Neural cell (in vitro differentiated cells): ENCODE measurements at regions not wholly inside any gene's neighbourhood (a gene's known extent, or its start where the extent isn't known, plus 50 kb on each side); places are given as distances from the start of the nearest gene placed in this dataset.

Source experiments
- H2AFZ ChIP-seq: fragments of 200-600, 300-800 bp; sonication (generic), shearing (Covaris generic); 2 replicates; pipeline ENCODE4 v1.6.0; 2014; ENCODE audit warnings: low read depth, mild to moderate bottlenecking, antibody characterized with exemption, low read length, moderate library complexity
- H3F3A ChIP-seq: fragments of 200-600 bp; shearing (Covaris generic); 2 replicates; pipeline ENCODE4 v1.6.1; 2016; ENCODE audit warnings: mild to moderate bottlenecking, moderate library complexity, mixed read lengths, antibody characterized with exemption, low read length; ENCODE audit not compliant: insufficient read depth, poor library complexity, severe bottlenecking
- H3K27ac ChIP-seq: fragments of 200-600, 300-800 bp; sonication (generic), shearing (Covaris generic); 2 replicates; pipeline ENCODE4 v1.5.1; 2014; ENCODE audit warnings: mild to moderate bottlenecking, low read length, moderate library complexity
- H3K27me3 ChIP-seq: fragments of 300-800, 200-600 bp; sonication (generic), shearing (Covaris generic); 2 replicates; pipeline ENCODE4 v1.6.0; 2014; ENCODE audit warnings: mild to moderate bottlenecking, low read depth, low read length, moderate library complexity; ENCODE audit not compliant: insufficient read depth
- H3K36me3 ChIP-seq: fragments of 300-800, 200-600 bp; sonication (generic), shearing (Covaris generic); 2 replicates; pipeline ENCODE4 v1.5.1; 2014; ENCODE audit warnings: mild to moderate bottlenecking, antibody characterized with exemption, low read length, moderate library complexity; ENCODE audit not compliant: insufficient read depth
- H3K4me2 ChIP-seq: fragments of 300-800, 200-600 bp; sonication (generic), shearing (Covaris generic); 2 replicates; pipeline ENCODE4 v1.6.0; 2014; ENCODE audit warnings: mild to moderate bottlenecking, low read length
- H3K4me3 ChIP-seq: fragments of 300-800, 200-600 bp; sonication (generic), shearing (Covaris generic); 2 replicates; pipeline ENCODE4 v1.5.1; 2014; ENCODE audit warnings: mild to moderate bottlenecking, low read length, moderate library complexity
- H3K79me2 ChIP-seq: fragments of 200-600 bp; shearing (Covaris generic); replicated peaks from 2 replicates; pipeline ENCODE4 v1.6.0; 2014; ENCODE audit warnings: mild to moderate bottlenecking, low read length, moderate library complexity; ENCODE audit not compliant: insufficient read depth
- H3K9ac ChIP-seq: fragments of 300-800, 200-600 bp; sonication (generic), shearing (Covaris generic); 2 replicates; pipeline ENCODE4 v1.6.1; 2016; ENCODE audit warnings: mild to moderate bottlenecking, low read length, mixed read lengths
- H3K9me2 ChIP-seq: fragments of 200-600 bp; shearing (Covaris generic); 2 replicates; pipeline ENCODE4 v1.6.1; 2016; ENCODE audit warnings: mild to moderate bottlenecking, low read length, mixed read lengths; ENCODE audit not compliant: insufficient read depth
- H3K9me3 ChIP-seq: fragments of 200-600, 300-800 bp; sonication (generic), shearing (Covaris generic); 2 replicates; pipeline ENCODE4 v1.6.1; 2016; ENCODE audit warnings: mild to moderate bottlenecking, mixed run types, low read length, moderate library complexity, mixed read lengths
- H4K20me1 ChIP-seq: fragments of 200-600 bp; shearing (Covaris generic); 2 replicates; pipeline ENCODE4 v1.6.1; 2016; ENCODE audit warnings: mild to moderate bottlenecking, mixed run types; ENCODE audit not compliant: insufficient read depth
- CTCF ChIP-seq: fragments of 450-650 bp; IDR thresholded peaks from 2 replicates; pipeline ENCODE4 v1.5.1; 2014; ENCODE audit warnings: antibody characterized with exemption, mild to moderate bottlenecking, moderate library complexity; ENCODE audit not compliant: poor library complexity, severe bottlenecking
- EP300 ChIP-seq: fragments of 450-650 bp; conservative IDR thresholded peaks from 2 replicates; pipeline ENCODE4 v1.6.1; 2014; ENCODE audit warnings: antibody characterized with exemption, mild to moderate bottlenecking, moderate library complexity; ENCODE audit not compliant: poor library complexity, severe bottlenecking
- EZH2 ChIP-seq: fragments of 200-600, 300-800 bp; shearing (Covaris generic), sonication (generic); IDR thresholded peaks from 2 replicates; pipeline ENCODE4 v1.6.1; 2014; ENCODE audit warnings: antibody characterized with exemption, low read length, borderline replicate concordance, mild to moderate bottlenecking; ENCODE audit not compliant: insufficient read depth, poor library complexity, severe bottlenecking
- MXI1 ChIP-seq: fragments of 450-650 bp; conservative IDR thresholded peaks from 2 replicates; pipeline ENCODE4 v1.6.1; 2014; ENCODE audit warnings: antibody characterized with exemption, mild to moderate bottlenecking; ENCODE audit not compliant: poor library complexity, severe bottlenecking
- POLR2AphosphoS5 ChIP-seq: IDR thresholded peaks from 2 replicates; pipeline ENCODE4 v1.6.1; 2012
- RAD21 ChIP-seq: fragments of 450-650 bp; conservative IDR thresholded peaks from 2 replicates; pipeline ENCODE4 v1.6.1; 2014; ENCODE audit warnings: antibody characterized with exemption, mild to moderate bottlenecking, moderate library complexity
- REST ChIP-seq: IDR thresholded peaks from 2 replicates; pipeline ENCODE4 v1.6.1; 2012; ENCODE audit warnings: borderline replicate concordance
- SMC3 ChIP-seq: fragments of 450-650 bp; conservative IDR thresholded peaks from 2 replicates; pipeline ENCODE4 v1.6.1; 2014; ENCODE audit warnings: antibody characterized with exemption, mild to moderate bottlenecking, moderate library complexity; ENCODE audit not compliant: poor library complexity
- TAF1 ChIP-seq: IDR thresholded peaks from 2 replicates; pipeline ENCODE4 v1.6.1; 2012; ENCODE audit warnings: low read depth

- no peaks in the 10 kb centered on the region for H3K27me3 ChIP-seq
- H3K4me2 ChIP-seq = no peak overlapping the region
- no peaks in the 10 kb centered on the region for H3K9me2 ChIP-seq
- H3K9me3 ChIP-seq = no peaks in the 10 kb centered on the region
- TF ChIP-seq SMC3 (no peak), RAD21 (no peak), TAF1 (no peak), EZH2 (no peak)
- no peak overlapping the region for H3K9ac ChIP-seq
- no peak overlapping the region for H2AFZ ChIP-seq
- no peaks in the 10 kb centered on the region for H3K36me3 ChIP-seq
- no peaks in the 10 kb centered on the region for H3F3A ChIP-seq
- H3K79me2 ChIP-seq = no peaks in the 10 kb centered on the region
- H4K20me1 ChIP-seq = no peaks in the 10 kb centered on the region
- H3K4me3 ChIP-seq = no peak overlapping the region
- no peak overlapping the region for H3K27ac ChIP-seq
These were observed 57.3 kb upstream of the DMRT1 start for GRCh38 chr9:784202-784601.

GRCh38 chr9:784916-785315, 56.6 kb upstream of the DMRT1 start:
- Histone ChIP-seq H3K9ac (no peak overlapping the region), H3K9me2 (no peaks in the 10 kb centered on the region), H3K27ac (no peak overlapping the region), H3K4me2 (no peak overlapping the region), H3K9me3 (no peaks in the 10 kb centered on the region), H3K79me2 (no peaks in the 10 kb centered on the region), H3K4me3 (no peak overlapping the region), H4K20me1 (no peaks in the 10 kb centered on the region), H3K27me3 (no peaks in the 10 kb centered on the region), H2AFZ (no peak overlapping the region), H3F3A (no peaks in the 10 kb centered on the region), H3K36me3 (no peaks in the 10 kb centered on the region)
- TF ChIP-seq MXI1 (no peak), EZH2 (no peak), REST (no peak), CTCF (no peak), POLR2AphosphoS5 (no peak), EP300 (no peak), TAF1 (no peak), SMC3 (no peak), RAD21 (no peak)

- H3K27me3 ChIP-seq = no peaks in the 10 kb centered on the region
- H3K9ac ChIP-seq = no peak overlapping the region
- no peaks in the 10 kb centered on the region for H3K9me3 ChIP-seq
- no peak overlapping the region for H3K4me3 ChIP-seq
- H3K27ac ChIP-seq = no peak overlapping the region
- TF ChIP-seq CTCF = no peak
- TF ChIP-seq EP300 = no peak
- TF ChIP-seq EZH2 = no peak
- no peak for TF ChIP-seq MXI1
- no peak overlapping the region for H3K4me2 ChIP-seq
- no peak overlapping the region for H2AFZ ChIP-seq
- H3F3A ChIP-seq = no peaks in the 10 kb centered on the region
- no peaks in the 10 kb centered on the region for H3K79me2 ChIP-seq
- H3K9me2 ChIP-seq = no peaks in the 10 kb centered on the region
- H3K36me3 ChIP-seq = no peaks in the 10 kb centered on the region
- H4K20me1 ChIP-seq = no peaks in the 10 kb centered on the region
These were observed 55.5 kb upstream of the DMRT1 start for GRCh38 chr9:785997-786396.
